GM18909 (cell line): ENCODE measurements at regions not wholly inside any gene's neighbourhood (a gene's known extent, or its start where the extent isn't known, plus 50 kb on each side); places are given as distances from the start of the nearest gene placed in this dataset.
"Not testable (repeated sequence)": the region's sequence is repeated elsewhere in the genome, so short reads cannot be mapped to it uniquely, and the experiment has no call there.

ENCODE experiments used
- ATAC-seq: cut with Tn5 transposase; IDR thresholded peaks from one replicate; pipeline ENCODE4 v1.9.1; 2021; ENCODE audit warnings: mild to moderate bottlenecking; ENCODE audit not compliant: unreplicated experiment, poor library complexity

GRCh38 chr15:79601405-79602086, 169.4 kb downstream of the MINAR1 start:
- ATAC-seq, result no peak

- ATAC-seq, result no peak
Observed at GRCh38 chr15:79602180-79602579, 170.0 kb downstream of the MINAR1 start.

- ATAC-seq, result no peak
Observed at GRCh38 chr15:79602731-79603130, 170.6 kb downstream of the MINAR1 start.

GRCh38 chr15:79606831-79607355, 174.8 kb downstream of the MINAR1 start:
- ATAC-seq, result no peak

- no peak for ATAC-seq
Observed at GRCh38 chr15:79608066-79608864, 176.1 kb downstream of the MINAR1 start.

GRCh38 chr15:79609506-79609905, 177.4 kb downstream of the MINAR1 start:
- ATAC-seq, result no peak

- ATAC-seq, result no peak
Observed at GRCh38 chr15:79610021-79610420, 177.9 kb downstream of the MINAR1 start.

- no peak for ATAC-seq
Observed at GRCh38 chr15:79615754-79616153, 183.6 kb downstream of the MINAR1 start.

- no peak for ATAC-seq
Observed at GRCh38 chr15:79617071-79617470, 184.9 kb downstream of the MINAR1 start.

- no peak for ATAC-seq
Observed at GRCh38 chr15:79620112-79620857, 188.1 kb downstream of the MINAR1 start.

- ATAC-seq, result not testable (repeated sequence)
Observed at GRCh38 chr15:79621805-79622204, 189.7 kb downstream of the MINAR1 start.

- ATAC-seq, result no peak
Observed at GRCh38 chr15:79623488-79623887, 191.4 kb downstream of the MINAR1 start.

GRCh38 chr15:79629687-79630086, 197.6 kb downstream of the MINAR1 start:
- no peak for ATAC-seq

GRCh38 chr15:79632457-79632856, 200.3 kb downstream of the MINAR1 start:
- no peak for ATAC-seq

- no peak for ATAC-seq
Observed at GRCh38 chr15:79635149-79635771, 203.1 kb downstream of the MINAR1 start.

GRCh38 chr15:79635897-79636561, 203.9 kb downstream of the MINAR1 start:
- ATAC-seq, result no peak

GRCh38 chr15:79640206-79640605, 208.1 kb downstream of the MINAR1 start:
- ATAC-seq, result no peak

GRCh38 chr15:79641841-79642240, 209.7 kb downstream of the MINAR1 start:
- ATAC-seq, result no peak

GRCh38 chr15:79643393-79643792, 211.3 kb downstream of the MINAR1 start:
- no peak for ATAC-seq

- no peak for ATAC-seq
Observed at GRCh38 chr15:79644091-79644490, 212.0 kb downstream of the MINAR1 start.
